Endothelial cell of umbilical vein (primary cell): ENCODE measurements at regions not wholly inside any gene's neighbourhood (a gene's known extent, or its start where the extent isn't known, plus 50 kb on each side); places are given as distances from the start of the nearest gene placed in this dataset.

ENCODE experiments used
- BruUV-seq: library from RNA; stranded (reverse); fragments of 400-500 nt; replicated peaks from 2 replicates; lab custom pipeline; 2021; lab: Mats Ljungman, UMichigan
- CTCF ChIA-PET: fragments of 300-600, 350-600 bp; sonication (Branson Sonifier 250); formaldehyde crosslinking; loops from one replicate; lab custom pipeline; 2021; ENCODE audit warnings: antibody characterized with exemption, inconsistent platforms; lab: Charles Lee
- POLR2A ChIA-PET: fragments of 300-600, 350-600 bp; sonication (Branson Sonifier 250); formaldehyde crosslinking; loops from one replicate; lab custom pipeline; 2021; ENCODE audit warnings: antibody characterized with exemption, inconsistent platforms; lab: Charles Lee
- DNase-seq: peaks from one replicate; pipeline ENCODE4 v3.0.0-alpha.2; 2011; ENCODE audit warnings: low read depth, low spot score
- FAIRE-seq: peaks from 2 replicates; lab custom pipeline; 2011; peaks lifted over from hg19 to GRCh38; lab: Jason Lieb, UNC
- H2AFZ ChIP-seq: 2 replicates; pipeline ENCODE4 v1.6.0; 2012; ENCODE audit warnings: low read depth, low read length, control low read depth, inconsistent platforms
- H3K27ac ChIP-seq: 2 replicates; pipeline ENCODE4 v1.5.1; 2011; ENCODE audit warnings: low read depth, mild to moderate bottlenecking, control low read depth, low read length, moderate library complexity; ENCODE audit not compliant: insufficient read depth
- H3K27me3 ChIP-seq, 2 experiments: 2 replicates each; pipeline versions ENCODE4 v1.6.0 to v1.6.1; 2011; ENCODE audit warnings: low read length in 2 of 2, mixed read lengths in 1 of 2; ENCODE audit not compliant: control insufficient read depth in 2 of 2, insufficient read depth in 2 of 2
- H3K36me3 ChIP-seq, 2 experiments: 2 replicates in 1 of 2; 3 replicates in 1 of 2; pipeline ENCODE4 v1.5.1; 2011; ENCODE audit warnings: low read length in 2 of 2, mild to moderate bottlenecking in 1 of 2, moderate library complexity in 1 of 2; ENCODE audit not compliant: control insufficient read depth in 2 of 2, insufficient read depth in 2 of 2; ENCODE audit errors: extremely low read depth in 1 of 2
- H3K4me1 ChIP-seq: 3 replicates; pipeline ENCODE4 v1.5.1; 2011; ENCODE audit warnings: mild to moderate bottlenecking, low read length; ENCODE audit not compliant: control insufficient read depth, insufficient read depth; ENCODE audit errors: extremely low read depth
- H3K4me2 ChIP-seq: 2 replicates; pipeline ENCODE4 v1.6.1; 2011; ENCODE audit warnings: low read length, control low read depth, mixed read lengths; ENCODE audit not compliant: insufficient read depth
- H3K4me3 ChIP-seq, 3 experiments: fragments of 200-600 bp in 1 of 3; sonication (generic), shearing (Covaris generic) in 1 of 3; replicated peaks in 1 of 3; 2 replicates each; pipeline ENCODE4 v1.5.1; 2011 to 2016; ENCODE audit warnings: control low read depth in 3 of 3, low read length in 3 of 3, mild to moderate bottlenecking in 2 of 3, inconsistent platforms in 1 of 3, low read depth in 1 of 3, moderate library complexity in 1 of 3; ENCODE audit not compliant: insufficient read depth in 1 of 3
- H3K79me2 ChIP-seq: 2 replicates; pipeline ENCODE4 v1.6.0; 2012; ENCODE audit warnings: low read length, inconsistent platforms; ENCODE audit not compliant: control insufficient read depth, insufficient read depth
- H3K9ac ChIP-seq: replicated peaks from 2 replicates; pipeline ENCODE3; 2011; ENCODE audit warnings: low read length, control low read depth; ENCODE audit not compliant: insufficient read depth; ENCODE audit errors: extremely low read depth
- H3K9me1 ChIP-seq: replicated peaks from 3 replicates; pipeline ENCODE4 v1.6.0; 2011; ENCODE audit warnings: mild to moderate bottlenecking, low read length; ENCODE audit not compliant: control insufficient read depth, insufficient read depth; ENCODE audit errors: extremely low read depth
- H3K9me3 ChIP-seq: replicated peaks from 2 replicates; pipeline ENCODE4 v1.5.1; 2012; ENCODE audit warnings: low read length, inconsistent platforms; ENCODE audit not compliant: control insufficient read depth, insufficient read depth
- H4K20me1 ChIP-seq: replicated peaks from 2 replicates; pipeline ENCODE3; 2011; ENCODE audit warnings: mild to moderate bottlenecking, low read length; ENCODE audit not compliant: control insufficient read depth, insufficient read depth; ENCODE audit errors: extremely low read depth
- EZH2 ChIP-seq: IDR thresholded peaks from 2 replicates; pipeline ENCODE4 v1.6.1; 2012; ENCODE audit warnings: borderline replicate concordance, low read depth, mild to moderate bottlenecking, moderate library complexity, low read length, inconsistent platforms; ENCODE audit not compliant: severe bottlenecking
- FOS ChIP-seq: IDR thresholded peaks from 2 replicates; pipeline ENCODE4 v1.6.1; 2011; ENCODE audit warnings: mild to moderate bottlenecking, low read length, moderate library complexity, borderline replicate concordance; ENCODE audit not compliant: insufficient read depth
- GATA2 ChIP-seq: IDR thresholded peaks from 2 replicates; pipeline ENCODE4 v1.7.0; 2011; ENCODE audit warnings: low read depth, mild to moderate bottlenecking, moderate library complexity, mixed read lengths, low read length; ENCODE audit not compliant: insufficient read length, insufficient read depth
- JUN ChIP-seq: IDR thresholded peaks from 2 replicates; pipeline ENCODE4 v1.6.1; 2011; ENCODE audit warnings: borderline replicate concordance, low read depth; ENCODE audit not compliant: insufficient read length, insufficient read depth
- MYC ChIP-seq: IDR thresholded peaks from one replicate; pipeline ENCODE4 v1.6.1; 2011; ENCODE audit warnings: mild to moderate bottlenecking, low read depth, low read length
- POLR2A ChIP-seq: IDR thresholded peaks from 2 replicates; pipeline ENCODE4 v1.6.1; 2012; ENCODE audit warnings: low read depth, mild to moderate bottlenecking, control low read depth, low read length
- POLR2AphosphoS5 ChIP-seq: IDR thresholded peaks from 2 replicates; pipeline ENCODE4 v1.6.1; 2012; ENCODE audit warnings: low read depth, mild to moderate bottlenecking, control low read depth, low read length, moderate library complexity; ENCODE audit not compliant: insufficient read depth
- dilution Hi-C: fragments of 300-500 bp; cut with MboI; formaldehyde crosslinking; loops from one replicate; pipeline ENCODE4 v1.15.0; 2019; ENCODE audit warnings: low sequenced_read_pairs; ENCODE audit not compliant: extremely low pct_ligation_motif_present
- intact Hi-C: fragments of 100-400 bp; cut with micrococcal nuclease; formaldehyde crosslinking; loops from one replicate; pipeline ENCODE4 v1.10.0; 2022
- TF ChIP-seq, protein P1 (sequence below): IDR thresholded peaks from 2 replicates; pipeline ENCODE4 v1.6.1; 2011; ENCODE audit not compliant: insufficient read depth, insufficient read length
- TF ChIP-seq, protein P2 (sequence below), 2 donors: IDR thresholded peaks; 1 replicate in 1 of 2; 2 replicates in 1 of 2; pipeline ENCODE4 v1.5.1; 2011; ENCODE audit warnings: low read length in 2 of 2, mild to moderate bottlenecking in 2 of 2, moderate library complexity in 2 of 2, control low read depth in 1 of 2, inconsistent platforms in 1 of 2, low read depth in 1 of 2; ENCODE audit not compliant: insufficient read depth in 1 of 2; ENCODE audit errors: extremely low read depth in 1 of 2

DNA sequence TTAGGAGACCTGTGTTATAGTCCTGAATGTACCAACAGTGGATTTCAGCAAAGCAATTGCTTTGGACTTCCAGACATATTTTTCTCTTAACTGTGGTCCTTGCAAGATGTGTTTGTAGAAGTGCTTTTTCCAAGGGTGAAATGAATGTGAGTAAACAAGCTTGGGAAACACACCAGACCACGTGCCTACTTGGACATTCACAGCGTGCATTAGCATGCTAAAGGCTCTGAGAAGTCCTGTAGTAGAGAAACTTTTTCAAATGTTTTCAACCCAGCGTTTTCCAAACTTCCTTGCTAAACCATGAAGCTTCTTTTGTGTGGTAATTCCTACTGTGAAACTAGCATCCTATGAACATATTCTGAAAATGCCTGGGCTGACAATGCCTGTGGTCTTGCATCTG is 91.2 kb upstream of the DBX1 start:
- H2AFZ ChIP-seq, result no peak overlapping the region
- H4K20me1 ChIP-seq, result no peaks in the 10 kb centered on the region
- intact Hi-C loops (no loop called here), dilution Hi-C loops (no loop called here)
- H3K27ac ChIP-seq, result no peak overlapping the region
- H3K4me2 ChIP-seq, result no peak overlapping the region
- no peaks in the 10 kb centered on the region for H3K9me3 ChIP-seq
- no TSS peak for BruUV-seq
- FAIRE-seq, result no peak
- no peak overlapping the region for H3K4me3 ChIP-seq
- ChIA-PET CTCF (interaction anchor here (1.2 kb wide), 1 partner anchor 52 kb away, joined by 3 read pairs; no protein-coding TSS in a partner anchor), POLR2A (no interaction called here)
- no peak for DNase-seq
- H3K9me1 ChIP-seq, result no peaks in the 10 kb centered on the region
- H3K36me3 ChIP-seq, result no peaks in the 10 kb centered on the region
- no peaks in the 10 kb centered on the region for H3K4me1 ChIP-seq
- H3K9ac ChIP-seq, result no peak overlapping the region
- no peaks in the 10 kb centered on the region for H3K79me2 ChIP-seq
- H3K27me3 ChIP-seq, result peaks cover 15 to 41% of the 10 kb centered on the region in 2 experiments
- TF ChIP-seq POLR2AphosphoS5 (no peak), JUN (no peak), EZH2 (no peak), POLR2A (no peak), GATA2 (no peak), MYC (no peak), FOS (no peak)
- TF ChIP-seq, protein P1, sequence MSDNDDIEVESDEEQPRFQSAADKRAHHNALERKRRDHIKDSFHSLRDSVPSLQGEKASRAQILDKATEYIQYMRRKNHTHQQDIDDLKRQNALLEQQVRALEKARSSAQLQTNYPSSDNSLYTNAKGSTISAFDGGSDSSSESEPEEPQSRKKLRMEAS, result no peak
- TF ChIP-seq, protein P2, sequence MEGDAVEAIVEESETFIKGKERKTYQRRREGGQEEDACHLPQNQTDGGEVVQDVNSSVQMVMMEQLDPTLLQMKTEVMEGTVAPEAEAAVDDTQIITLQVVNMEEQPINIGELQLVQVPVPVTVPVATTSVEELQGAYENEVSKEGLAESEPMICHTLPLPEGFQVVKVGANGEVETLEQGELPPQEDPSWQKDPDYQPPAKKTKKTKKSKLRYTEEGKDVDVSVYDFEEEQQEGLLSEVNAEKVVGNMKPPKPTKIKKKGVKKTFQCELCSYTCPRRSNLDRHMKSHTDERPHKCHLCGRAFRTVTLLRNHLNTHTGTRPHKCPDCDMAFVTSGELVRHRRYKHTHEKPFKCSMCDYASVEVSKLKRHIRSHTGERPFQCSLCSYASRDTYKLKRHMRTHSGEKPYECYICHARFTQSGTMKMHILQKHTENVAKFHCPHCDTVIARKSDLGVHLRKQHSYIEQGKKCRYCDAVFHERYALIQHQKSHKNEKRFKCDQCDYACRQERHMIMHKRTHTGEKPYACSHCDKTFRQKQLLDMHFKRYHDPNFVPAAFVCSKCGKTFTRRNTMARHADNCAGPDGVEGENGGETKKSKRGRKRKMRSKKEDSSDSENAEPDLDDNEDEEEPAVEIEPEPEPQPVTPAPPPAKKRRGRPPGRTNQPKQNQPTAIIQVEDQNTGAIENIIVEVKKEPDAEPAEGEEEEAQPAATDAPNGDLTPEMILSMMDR (IDR thresholded peaks at IDR 0.05; ENCODE audit: extremely low read depth in 1 of 2, insufficient read depth in 1 of 2, low read depth in 1 of 2, low read length in 2 of 2), result no peak
